ENCODE measurements at regions not wholly inside any gene's neighbourhood (a gene's known extent, or its start where the extent isn't known, plus 50 kb on each side); places are given as distances from the start of the nearest gene placed in this dataset.

GRCh38 chr3:166472015-166472414 lies 634.8 kb upstream of the BCHE start:
- Histone ChIP-seq H3K4me3 (ENCODE audit: low read length) (no peak overlapping the region), H3K9me3 (replicated peaks; ENCODE audit: control insufficient read depth, low read depth, low read length) (no peaks in the 10 kb centered on the region), H3K27ac (ENCODE audit: low read length) (no peak overlapping the region), H3K27me3 (ENCODE audit: control insufficient read depth, insufficient read depth, low read length) (no peaks in the 10 kb centered on the region), H3K4me1 (ENCODE audit: control insufficient read depth, insufficient read depth, low read length) (no peaks in the 10 kb centered on the region), H3K36me3 (ENCODE audit: control insufficient read depth, insufficient read depth, low read length) (no peaks in the 10 kb centered on the region)
- WGBS (ENCODE audit: insufficient coverage), result no CpG with 5 or more reads among the region's 1 CpG
- no peak for DNase-seq

- peak; percentile 5 for DNase-seq
- Histone ChIP-seq H3K9me3 (replicated peaks; ENCODE audit: control insufficient read depth, low read depth, low read length) (no peaks in the 10 kb centered on the region), H3K27me3 (ENCODE audit: control insufficient read depth, insufficient read depth, low read length) (no peaks in the 10 kb centered on the region), H3K27ac (ENCODE audit: low read length) (no peak overlapping the region), H3K36me3 (ENCODE audit: control insufficient read depth, insufficient read depth, low read length) (no peaks in the 10 kb centered on the region), H3K4me1 (ENCODE audit: control insufficient read depth, insufficient read depth, low read length) (no peaks in the 10 kb centered on the region), H3K4me3 (ENCODE audit: low read length) (no peak overlapping the region)
- 70% methylated on average over 2 of the region's 4 CpGs for WGBS (ENCODE audit: insufficient coverage)
Observed at GRCh38 chr3:166471074-166471767, 634.0 kb upstream of the BCHE start.

GRCh38 chr3:166462891-166463470 lies 625.8 kb upstream of the BCHE start:
- H3K9me3 ChIP-seq (replicated peaks; ENCODE audit: control insufficient read depth, low read depth, low read length), result no peaks in the 10 kb centered on the region
- no peaks in the 10 kb centered on the region for H3K4me1 ChIP-seq (ENCODE audit: control insufficient read depth, insufficient read depth, low read length)
- H3K27ac ChIP-seq (ENCODE audit: low read length), result no peak overlapping the region
- H3K4me3 ChIP-seq (ENCODE audit: low read length), result no peak overlapping the region
- WGBS (ENCODE audit: insufficient coverage), result no CpG with 5 or more reads among the region's 2 CpGs
- peak; percentile 75 for DNase-seq
- no peaks in the 10 kb centered on the region for H3K27me3 ChIP-seq (ENCODE audit: control insufficient read depth, insufficient read depth, low read length)
- no peaks in the 10 kb centered on the region for H3K36me3 ChIP-seq (ENCODE audit: control insufficient read depth, insufficient read depth, low read length)

GRCh38 chr3:166461626-166462025 lies 624.4 kb upstream of the BCHE start:
- H3K9me3 ChIP-seq (replicated peaks; ENCODE audit: control insufficient read depth, low read depth, low read length), result no peaks in the 10 kb centered on the region
- DNase-seq, result no peak
- no CpG with 5 or more reads among the region's 2 CpGs for WGBS (ENCODE audit: insufficient coverage)

GRCh38 chr3:166457382-166457781 lies 620.2 kb upstream of the BCHE start:
- no peaks in the 10 kb centered on the region for H3K4me1 ChIP-seq (ENCODE audit: control insufficient read depth, insufficient read depth, low read length)
- H3K4me3 ChIP-seq (ENCODE audit: low read length), result no peak overlapping the region
- no peaks in the 10 kb centered on the region for H3K27me3 ChIP-seq (ENCODE audit: control insufficient read depth, insufficient read depth, low read length)
- H3K27ac ChIP-seq (ENCODE audit: low read length), result no peak overlapping the region
- no peaks in the 10 kb centered on the region for H3K9me3 ChIP-seq (replicated peaks; ENCODE audit: control insufficient read depth, low read depth, low read length)
- H3K36me3 ChIP-seq (ENCODE audit: control insufficient read depth, insufficient read depth, low read length), result no peaks in the 10 kb centered on the region
- no CpG with 5 or more reads among the region's 3 CpGs for WGBS (ENCODE audit: insufficient coverage)
- no peak for DNase-seq

More at GRCh38 chr3:166461626-166462025, 624.4 kb upstream of the BCHE start:
- Histone ChIP-seq H3K4me3 (ENCODE audit: low read length) (no peak overlapping the region), H3K27ac (ENCODE audit: low read length) (no peak overlapping the region), H3K27me3 (ENCODE audit: control insufficient read depth, insufficient read depth, low read length) (no peaks in the 10 kb centered on the region), H3K36me3 (ENCODE audit: control insufficient read depth, insufficient read depth, low read length) (no peaks in the 10 kb centered on the region), H3K4me1 (ENCODE audit: control insufficient read depth, insufficient read depth, low read length) (no peaks in the 10 kb centered on the region)

- Histone ChIP-seq H3K27ac (ENCODE audit: low read length) (no peak overlapping the region), H3K36me3 (ENCODE audit: control insufficient read depth, insufficient read depth, low read length) (no peaks in the 10 kb centered on the region), H3K4me1 (ENCODE audit: control insufficient read depth, insufficient read depth, low read length) (no peaks in the 10 kb centered on the region), H3K4me3 (ENCODE audit: low read length) (no peak overlapping the region), H3K9me3 (replicated peaks; ENCODE audit: control insufficient read depth, low read depth, low read length) (no peaks in the 10 kb centered on the region), H3K27me3 (ENCODE audit: control insufficient read depth, insufficient read depth, low read length) (no peaks in the 10 kb centered on the region)
- 33% methylated on average over 1 of the region's 3 CpGs for WGBS (ENCODE audit: insufficient coverage)
- DNase-seq, result no peak
Observed at GRCh38 chr3:166456286-166456685, 619.1 kb upstream of the BCHE start.

GRCh38 chr3:166455744-166456143 lies 618.5 kb upstream of the BCHE start:
- no peaks in the 10 kb centered on the region for H3K36me3 ChIP-seq (ENCODE audit: control insufficient read depth, insufficient read depth, low read length)
- H3K27me3 ChIP-seq (ENCODE audit: control insufficient read depth, insufficient read depth, low read length), result no peaks in the 10 kb centered on the region
- H3K27ac ChIP-seq (ENCODE audit: low read length), result no peak overlapping the region
- WGBS (ENCODE audit: insufficient coverage), result 80% methylated on average over 1 of the region's 3 CpGs
- no peak overlapping the region for H3K4me3 ChIP-seq (ENCODE audit: low read length)
- H3K9me3 ChIP-seq (replicated peaks; ENCODE audit: control insufficient read depth, low read depth, low read length), result no peaks in the 10 kb centered on the region
- H3K4me1 ChIP-seq (ENCODE audit: control insufficient read depth, insufficient read depth, low read length), result no peaks in the 10 kb centered on the region
- no peak for DNase-seq

- H3K27ac ChIP-seq (ENCODE audit: low read length), result no peak overlapping the region
- DNase-seq, result no peak
- H3K27me3 ChIP-seq (ENCODE audit: control insufficient read depth, insufficient read depth, low read length), result no peaks in the 10 kb centered on the region
- H3K36me3 ChIP-seq (ENCODE audit: control insufficient read depth, insufficient read depth, low read length), result no peaks in the 10 kb centered on the region
- no CpG with 5 or more reads among the region's 1 CpG for WGBS (ENCODE audit: insufficient coverage)
- H3K9me3 ChIP-seq (replicated peaks; ENCODE audit: control insufficient read depth, low read depth, low read length), result no peaks in the 10 kb centered on the region
- no peaks in the 10 kb centered on the region for H3K4me1 ChIP-seq (ENCODE audit: control insufficient read depth, insufficient read depth, low read length)
- no peak overlapping the region for H3K4me3 ChIP-seq (ENCODE audit: low read length)
Observed at GRCh38 chr3:166453478-166453877, 616.3 kb upstream of the BCHE start.

GRCh38 chr3:166451997-166452396 lies 614.8 kb upstream of the BCHE start:
- no CpG with 5 or more reads among the region's 1 CpG for WGBS (ENCODE audit: insufficient coverage)

GRCh38 chr3:166447513-166447912 lies 610.3 kb upstream of the BCHE start:
- H3K9me3 ChIP-seq (replicated peaks; ENCODE audit: control insufficient read depth, low read depth, low read length), result no peaks in the 10 kb centered on the region
- DNase-seq, result no peak
- no CpG with 5 or more reads among the region's 3 CpGs for WGBS (ENCODE audit: insufficient coverage)
- no peaks in the 10 kb centered on the region for H3K4me1 ChIP-seq (ENCODE audit: control insufficient read depth, insufficient read depth, low read length)
- H3K4me3 ChIP-seq (ENCODE audit: low read length), result no peak overlapping the region
- H3K36me3 ChIP-seq (ENCODE audit: control insufficient read depth, insufficient read depth, low read length), result no peaks in the 10 kb centered on the region
- no peak overlapping the region for H3K27ac ChIP-seq (ENCODE audit: low read length)
- H3K27me3 ChIP-seq (ENCODE audit: control insufficient read depth, insufficient read depth, low read length), result no peaks in the 10 kb centered on the region

More at GRCh38 chr3:166451997-166452396, 614.8 kb upstream of the BCHE start:
- Histone ChIP-seq H3K36me3 (ENCODE audit: control insufficient read depth, insufficient read depth, low read length) (no peaks in the 10 kb centered on the region), H3K27me3 (ENCODE audit: control insufficient read depth, insufficient read depth, low read length) (no peaks in the 10 kb centered on the region), H3K27ac (ENCODE audit: low read length) (no peak overlapping the region), H3K9me3 (replicated peaks; ENCODE audit: control insufficient read depth, low read depth, low read length) (no peaks in the 10 kb centered on the region), H3K4me1 (ENCODE audit: control insufficient read depth, insufficient read depth, low read length) (no peaks in the 10 kb centered on the region), H3K4me3 (ENCODE audit: low read length) (no peak overlapping the region)
- DNase-seq, result no peak

All from muscle of leg (tissue), 3 donors.